GM06990 (cell line): ENCODE measurements at regions not wholly inside any gene's neighbourhood (a gene's known extent, or its start where the extent isn't known, plus 50 kb on each side); places are given as distances from the start of the nearest gene placed in this dataset.

Source experiments
- DNase-seq: peaks from one replicate; pipeline ENCODE4 v3.0.0-alpha.2; 2011; ENCODE audit not compliant: insufficient read length; ENCODE audit errors: extremely low read depth
- H3K27me3 ChIP-seq: replicated peaks from 2 replicates; pipeline ENCODE4 v1.6.0; 2011; ENCODE audit warnings: low read length; ENCODE audit not compliant: control insufficient read depth, insufficient read depth
- H3K36me3 ChIP-seq: 2 replicates; pipeline ENCODE4 v1.5.1; 2011; ENCODE audit warnings: low read length; ENCODE audit not compliant: control insufficient read depth, insufficient read depth
- H3K4me3 ChIP-seq: replicated peaks from 2 replicates; pipeline ENCODE4 v1.5.1; 2011; ENCODE audit warnings: low read depth, mild to moderate bottlenecking, control low read depth, low read length
- TF ChIP-seq, protein P1 (sequence below): IDR thresholded peaks from 2 replicates; pipeline ENCODE4 v1.5.1; 2011; ENCODE audit warnings: low read length, control low read depth, mild to moderate bottlenecking, inconsistent platforms; ENCODE audit not compliant: insufficient read depth, poor library complexity, severe bottlenecking

GRCh38 chr7:33722383-33723101 is 182.8 kb upstream of the BMPER start:
- Histone ChIP-seq H3K36me3 (no peaks in the 10 kb centered on the region), H3K4me3 (no peak overlapping the region), H3K27me3 (no peaks in the 10 kb centered on the region)
- no peak for DNase-seq
- TF ChIP-seq, protein P1, sequence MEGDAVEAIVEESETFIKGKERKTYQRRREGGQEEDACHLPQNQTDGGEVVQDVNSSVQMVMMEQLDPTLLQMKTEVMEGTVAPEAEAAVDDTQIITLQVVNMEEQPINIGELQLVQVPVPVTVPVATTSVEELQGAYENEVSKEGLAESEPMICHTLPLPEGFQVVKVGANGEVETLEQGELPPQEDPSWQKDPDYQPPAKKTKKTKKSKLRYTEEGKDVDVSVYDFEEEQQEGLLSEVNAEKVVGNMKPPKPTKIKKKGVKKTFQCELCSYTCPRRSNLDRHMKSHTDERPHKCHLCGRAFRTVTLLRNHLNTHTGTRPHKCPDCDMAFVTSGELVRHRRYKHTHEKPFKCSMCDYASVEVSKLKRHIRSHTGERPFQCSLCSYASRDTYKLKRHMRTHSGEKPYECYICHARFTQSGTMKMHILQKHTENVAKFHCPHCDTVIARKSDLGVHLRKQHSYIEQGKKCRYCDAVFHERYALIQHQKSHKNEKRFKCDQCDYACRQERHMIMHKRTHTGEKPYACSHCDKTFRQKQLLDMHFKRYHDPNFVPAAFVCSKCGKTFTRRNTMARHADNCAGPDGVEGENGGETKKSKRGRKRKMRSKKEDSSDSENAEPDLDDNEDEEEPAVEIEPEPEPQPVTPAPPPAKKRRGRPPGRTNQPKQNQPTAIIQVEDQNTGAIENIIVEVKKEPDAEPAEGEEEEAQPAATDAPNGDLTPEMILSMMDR: no peak

DNA sequence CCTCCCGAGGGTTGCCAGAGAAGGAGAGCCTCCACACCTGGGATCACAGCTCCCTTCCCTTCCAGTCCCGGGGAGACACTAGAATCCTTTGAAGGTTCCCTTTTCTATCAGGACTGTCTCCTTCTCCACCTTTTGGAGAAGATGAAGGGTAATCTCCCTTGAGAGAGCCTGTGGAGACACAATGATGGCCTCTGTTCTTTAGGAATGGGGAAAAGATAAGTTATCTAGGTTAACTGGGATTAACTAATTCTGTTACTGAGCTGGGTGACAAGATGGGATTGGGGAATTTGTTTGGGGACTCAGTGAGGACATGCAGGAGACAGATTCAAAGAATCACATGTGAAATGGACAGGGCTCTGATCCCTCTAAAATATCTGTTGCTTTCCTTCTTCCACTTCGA is 181.1 kb upstream of the BMPER start:
- TF ChIP-seq, protein P1: no peak
- DNase-seq: no peak
- H3K4me3 ChIP-seq: no peak overlapping the region
- no peaks in the 10 kb centered on the region for H3K36me3 ChIP-seq
- no peaks in the 10 kb centered on the region; the same call in 1 of the 2 replicates for H3K27me3 ChIP-seq

- Histone ChIP-seq H3K4me3 (no peak overlapping the region), H3K27me3 (no peaks in the 10 kb centered on the region; the same call in 1 of the 2 replicates), H3K36me3 (no peaks in the 10 kb centered on the region)
- no peak for DNase-seq
- TF ChIP-seq, protein P1: no peak
These were observed 180.0 kb upstream of the BMPER start for GRCh38 chr7:33725111-33726025.

DNA sequence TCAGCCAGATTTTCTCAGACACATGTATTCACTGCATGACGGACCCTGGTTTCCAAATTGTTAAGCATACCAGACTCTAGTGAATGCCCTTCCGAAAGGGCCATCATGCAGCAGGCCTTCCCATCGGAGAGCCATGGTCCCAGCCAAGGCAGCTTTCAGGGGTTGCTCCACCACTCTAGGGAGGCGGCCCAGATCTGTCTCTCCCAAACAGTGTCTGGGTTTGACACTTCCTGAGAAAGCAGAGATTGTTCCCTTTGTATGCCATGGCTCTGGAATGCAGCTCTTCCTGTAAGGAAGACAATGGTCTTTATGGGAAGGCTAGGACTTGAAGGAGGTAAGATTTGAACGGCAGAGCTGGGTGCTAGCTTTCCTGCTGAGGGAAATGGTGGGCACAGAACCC is 178.8 kb upstream of the BMPER start:
- TF ChIP-seq, protein P1: no peak
- no peaks in the 10 kb centered on the region for H3K36me3 ChIP-seq
- DNase-seq: no peak
- no peak overlapping the region for H3K4me3 ChIP-seq
- H3K27me3 ChIP-seq: no peaks in the 10 kb centered on the region; the same call in 1 of the 2 replicates

DNA sequence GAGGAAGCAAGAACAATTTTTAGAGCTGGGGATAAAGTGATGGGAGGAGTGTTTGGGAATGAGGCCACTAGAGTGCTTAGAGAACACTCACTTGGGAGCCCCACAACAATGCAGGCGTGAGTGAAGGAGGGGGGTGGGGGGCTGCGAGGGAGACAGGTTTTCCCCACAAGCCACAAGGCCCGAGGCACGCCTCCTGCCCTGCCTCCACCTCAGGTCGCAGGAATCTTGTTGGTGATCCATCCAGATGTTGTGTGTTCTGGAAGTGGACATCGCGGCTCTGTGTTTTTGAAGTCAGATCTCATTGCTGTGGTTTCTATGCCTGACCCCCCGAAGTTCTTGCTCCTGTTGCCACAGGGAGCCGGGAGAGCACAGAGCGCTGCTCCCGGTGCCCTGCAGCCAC is 178.0 kb upstream of the BMPER start:
- Histone ChIP-seq H3K27me3 (no peaks in the 10 kb centered on the region; the same call in 1 of the 2 replicates), H3K36me3 (no peaks in the 10 kb centered on the region), H3K4me3 (no peak overlapping the region)
- TF ChIP-seq, protein P1: no peak
- DNase-seq: no peak
